ENCODE measurements at regions not wholly inside any gene's neighbourhood (a gene's known extent, or its start where the extent isn't known, plus 50 kb on each side); places are given as distances from the start of the nearest gene placed in this dataset.

GRCh38 chr3:104768886-104769285 is 597.8 kb upstream of the ALCAM start:
- TF ChIP-seq ZNF565 (CRISPR knock-in tag; conservative IDR thresholded peaks at IDR 0.05; ENCODE audit: low read depth) (no peak), POU6F1 (CRISPR knock-in tag; IDR thresholded peaks at IDR 0.05; ENCODE audit: borderline replicate concordance, low read depth) (no peak), GLIS3 (CRISPR knock-in tag; IDR thresholded peaks at IDR 0.05) (no peak), CSDC2 (CRISPR knock-in tag; IDR thresholded peaks at IDR 0.05) (no peak), CREB5 (CRISPR knock-in tag; IDR thresholded peaks at IDR 0.05; ENCODE audit: low read depth) (no peak), SNAI2 (CRISPR knock-in tag; IDR thresholded peaks at IDR 0.05) (no peak), ZNF70 (CRISPR knock-in tag; IDR thresholded peaks at IDR 0.05) (no peak)
